Keratinocyte (primary cell): ENCODE measurements at regions not wholly inside any gene's neighbourhood (a gene's known extent, or its start where the extent isn't known, plus 50 kb on each side); places are given as distances from the start of the nearest gene placed in this dataset.

Experiments used
- DNase-seq: peaks from one replicate; pipeline ENCODE4 v3.0.0-alpha.2; 2011; ENCODE audit warnings: low read depth, missing footprints, low spot score
- FAIRE-seq: peaks from 2 replicates; lab custom pipeline; 2011; peaks lifted over from hg19 to GRCh38; lab: Jason Lieb, UNC
- H2AFZ ChIP-seq: 2 replicates; pipeline ENCODE4 v1.6.0; 2012; ENCODE audit warnings: low read length, control low read depth, inconsistent platforms; ENCODE audit not compliant: control insufficient read depth
- H3K27ac ChIP-seq: 2 replicates; pipeline ENCODE4 v1.5.1; 2011; ENCODE audit warnings: low read length; ENCODE audit not compliant: control insufficient read depth, insufficient read depth
- H3K27me3 ChIP-seq: 3 replicates; pipeline ENCODE4 v1.6.0; 2011; ENCODE audit warnings: low read length; ENCODE audit not compliant: control insufficient read depth, insufficient read depth; ENCODE audit errors: extremely low read depth
- H3K36me3 ChIP-seq, 2 experiments: 2 replicates in 1 of 2; 3 replicates in 1 of 2; pipeline ENCODE4 v1.5.1; 2011; ENCODE audit warnings: low read length in 2 of 2, mild to moderate bottlenecking in 1 of 2; ENCODE audit not compliant: control insufficient read depth in 2 of 2, insufficient read depth in 2 of 2; ENCODE audit errors: extremely low read depth in 1 of 2
- H3K4me1 ChIP-seq: 3 replicates; pipeline ENCODE4 v1.5.1; 2011; ENCODE audit warnings: low read length; ENCODE audit not compliant: control insufficient read depth, insufficient read depth; ENCODE audit errors: extremely low read depth
- H3K4me2 ChIP-seq: 3 replicates; pipeline ENCODE4 v1.6.0; 2011; ENCODE audit warnings: low read depth, low read length; ENCODE audit not compliant: control insufficient read depth, insufficient read depth; ENCODE audit errors: extremely low read depth
- H3K4me3 ChIP-seq, 3 experiments: fragments of 200-600 bp in 1 of 3; sonication (generic) in 1 of 3; 2 replicates in 2 of 3; 3 replicates in 1 of 3; pipeline ENCODE4 v1.5.1; 2011 to 2016; ENCODE audit warnings: low read length in 3 of 3, mild to moderate bottlenecking in 3 of 3, control low read depth in 2 of 3, inconsistent platforms in 1 of 3, low read depth in 1 of 3, mixed read lengths in 1 of 3, mixed run types in 1 of 3, moderate library complexity in 1 of 3; ENCODE audit not compliant: control insufficient read depth in 2 of 3, insufficient read depth in 2 of 3; ENCODE audit errors: extremely low read depth in 1 of 3
- H3K79me2 ChIP-seq: 2 replicates; pipeline ENCODE4 v1.6.0; 2012; ENCODE audit warnings: low read length; ENCODE audit not compliant: control insufficient read depth, insufficient read depth
- H3K9ac ChIP-seq: 3 replicates; pipeline ENCODE4 v1.6.0; 2011; ENCODE audit warnings: low read length; ENCODE audit not compliant: control insufficient read depth, insufficient read depth; ENCODE audit errors: extremely low read depth
- H3K9me1 ChIP-seq: 3 replicates; pipeline ENCODE4 v1.6.0; 2011; ENCODE audit warnings: low read length; ENCODE audit not compliant: control insufficient read depth, insufficient read depth; ENCODE audit errors: extremely low read depth
- H3K9me3 ChIP-seq: 2 replicates; pipeline ENCODE4 v1.5.1; 2012; ENCODE audit warnings: low read depth, low read length; ENCODE audit not compliant: control insufficient read depth
- H4K20me1 ChIP-seq: 3 replicates; pipeline ENCODE4 v1.6.0; 2011; ENCODE audit warnings: low read length; ENCODE audit not compliant: control insufficient read depth, insufficient read depth; ENCODE audit errors: extremely low read depth
- CTCF ChIP-seq, 3 experiments: IDR thresholded peaks in 1 of 3; conservative IDR thresholded peaks in 1 of 3; optimal IDR thresholded peaks in 1 of 3; 2 replicates in 2 of 3; 3 replicates in 1 of 3; pipeline versions ENCODE3 to v1.5.1; 2011; ENCODE audit warnings: low read length in 3 of 3, mild to moderate bottlenecking in 3 of 3, moderate library complexity in 2 of 3, control low read depth in 1 of 3, inconsistent platforms in 1 of 3; ENCODE audit not compliant: insufficient read depth in 2 of 3; ENCODE audit errors: extremely low read depth in 1 of 3
- EZH2 ChIP-seq: IDR thresholded peaks from one replicate; pipeline ENCODE4 v1.6.1; 2012; ENCODE audit warnings: inconsistent platforms, mild to moderate bottlenecking, low read length, moderate library complexity
- dilution Hi-C: fragments of 300-500 bp; cut with MboI; formaldehyde crosslinking; loops from one replicate; pipeline ENCODE4 v1.7.0; 2020; ENCODE audit warnings: low sequenced_read_pairs; ENCODE audit not compliant: extremely low pct_ligation_motif_present

- H3K9ac ChIP-seq, result no peak overlapping the region
- H3K9me3 ChIP-seq, result no peaks in the 10 kb centered on the region
- no peaks in the 10 kb centered on the region for H3K79me2 ChIP-seq
- H2AFZ ChIP-seq, result no peak overlapping the region
- H3K4me2 ChIP-seq, result no peak overlapping the region
- DNase-seq (no peak), FAIRE-seq (no peak)
- H3K27ac ChIP-seq, result no peak overlapping the region
- dilution Hi-C loops, result loop anchor here (25.0 kb wide), 2 partner anchors 102 to 927 kb away; no protein-coding TSS in a partner anchor
- no peaks in the 10 kb centered on the region for H3K36me3 ChIP-seq
- no peak for TF ChIP-seq EZH2
- TF ChIP-seq CTCF (optimal IDR thresholded peaks at IDR 0.05 in 1 of 3, IDR thresholded peaks at IDR 0.05 in 1 of 3, conservative IDR thresholded peaks at IDR 0.05 in 1 of 3; ENCODE audit: extremely low read depth in 1 of 3, insufficient read depth in 2 of 3, low read length in 3 of 3), result no peak
- no peak overlapping the region for H3K4me3 ChIP-seq
- H3K4me1 ChIP-seq, result no peaks in the 10 kb centered on the region
- no peaks in the 10 kb centered on the region for H3K9me1 ChIP-seq
- H3K27me3 ChIP-seq, result no peaks in the 10 kb centered on the region
- no peaks in the 10 kb centered on the region for H4K20me1 ChIP-seq
Observed at GRCh38 chr17:11035681-11036080, 197.8 kb upstream of the PIRT start.

GRCh38 chr17:11031787-11032186 lies 193.9 kb upstream of the PIRT start:
- TF ChIP-seq EZH2 (no peak), CTCF (optimal IDR thresholded peaks at IDR 0.05 in 1 of 3, IDR thresholded peaks at IDR 0.05 in 1 of 3, conservative IDR thresholded peaks at IDR 0.05 in 1 of 3; ENCODE audit: extremely low read depth in 1 of 3, insufficient read depth in 2 of 3, low read length in 3 of 3) (peak; percentile 38 to 44 (median 41))
- DNase-seq (no peak), FAIRE-seq (no peak)
- no peak overlapping the region for H3K4me3 ChIP-seq
- no peaks in the 10 kb centered on the region for H4K20me1 ChIP-seq
- no peak overlapping the region for H3K4me2 ChIP-seq
- no peaks in the 10 kb centered on the region for H3K9me3 ChIP-seq
- H3K27ac ChIP-seq, result no peak overlapping the region
- H2AFZ ChIP-seq, result no peak overlapping the region
- H3K36me3 ChIP-seq, result no peaks in the 10 kb centered on the region
- H3K9me1 ChIP-seq, result no peaks in the 10 kb centered on the region
- H3K79me2 ChIP-seq, result no peaks in the 10 kb centered on the region
- no peak overlapping the region for H3K9ac ChIP-seq
- no peaks in the 10 kb centered on the region for H3K27me3 ChIP-seq
- H3K4me1 ChIP-seq, result peaks cover 4% of the 10 kb centered on the region
- dilution Hi-C loops, result loop anchor here (25.0 kb wide), 2 partner anchors 106 to 931 kb away; no protein-coding TSS in a partner anchor
